HG02610 (cell line): ENCODE measurements at regions not wholly inside any gene's neighbourhood (a gene's known extent, or its start where the extent isn't known, plus 50 kb on each side); places are given as distances from the start of the nearest gene placed in this dataset.

Experiments used
- ATAC-seq: cut with Tn5 transposase; IDR thresholded peaks from one replicate; pipeline ENCODE4 v1.9.1; 2021; ENCODE audit warnings: mild to moderate bottlenecking, moderate library complexity; ENCODE audit not compliant: unreplicated experiment

GRCh38 chr12:97267594-97268202, 194.9 kb upstream of the RMST start:
- no peak for ATAC-seq

DNA sequence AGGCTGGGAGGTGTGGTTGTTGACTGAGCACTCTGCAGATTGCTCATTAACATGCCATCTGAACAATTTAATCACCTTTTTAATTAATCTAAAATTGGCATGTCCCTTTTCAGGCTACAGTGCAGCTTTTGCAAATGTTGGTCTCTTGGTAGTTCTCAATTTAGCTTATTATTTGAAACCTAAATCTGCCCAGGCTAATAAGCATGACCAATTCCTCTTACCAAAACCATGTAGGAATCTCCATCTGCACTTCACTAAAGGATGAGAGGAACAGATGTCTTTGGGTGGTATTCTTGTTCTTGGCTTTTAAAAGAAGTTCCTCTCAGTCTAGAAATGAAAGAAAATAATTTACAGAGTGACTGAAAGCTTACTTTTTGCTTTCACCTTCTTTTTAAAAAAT, 190.1 kb upstream of the RMST start:
- no peak for ATAC-seq

- no peak for ATAC-seq
These were observed 188.2 kb upstream of the RMST start for GRCh38 chr12:97274386-97274785.

- no peak for ATAC-seq
These were observed 187.3 kb upstream of the RMST start for GRCh38 chr12:97275256-97275655.

- no peak for ATAC-seq
These were observed 186.6 kb upstream of the RMST start for GRCh38 chr12:97275728-97276590.

GRCh38 chr12:97276661-97277429, 185.8 kb upstream of the RMST start:
- no peak for ATAC-seq

DNA sequence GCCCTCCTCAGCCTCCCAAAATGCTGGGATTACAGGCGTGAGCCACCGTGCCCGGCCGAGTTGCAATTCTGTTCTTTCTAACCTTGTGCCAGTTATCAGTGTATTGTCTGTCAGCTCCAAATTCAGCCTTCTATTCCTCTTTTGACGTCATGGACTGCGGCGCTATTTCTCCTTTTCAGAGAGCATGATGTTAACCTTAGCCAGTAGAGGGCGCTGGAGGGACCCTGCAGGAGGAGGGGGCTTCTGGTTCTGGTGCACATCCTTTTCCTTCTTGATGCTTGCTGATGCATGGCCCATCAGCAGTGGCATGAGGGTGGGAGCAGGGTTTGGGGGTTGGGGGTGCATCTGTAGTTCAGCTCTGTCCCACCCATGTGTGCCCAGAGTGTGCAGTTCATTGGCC, 179.3 kb upstream of the RMST start:
- ATAC-seq = no peak

GRCh38 chr12:97288531-97288930, 174.1 kb upstream of the RMST start:
- no peak for ATAC-seq

DNA sequence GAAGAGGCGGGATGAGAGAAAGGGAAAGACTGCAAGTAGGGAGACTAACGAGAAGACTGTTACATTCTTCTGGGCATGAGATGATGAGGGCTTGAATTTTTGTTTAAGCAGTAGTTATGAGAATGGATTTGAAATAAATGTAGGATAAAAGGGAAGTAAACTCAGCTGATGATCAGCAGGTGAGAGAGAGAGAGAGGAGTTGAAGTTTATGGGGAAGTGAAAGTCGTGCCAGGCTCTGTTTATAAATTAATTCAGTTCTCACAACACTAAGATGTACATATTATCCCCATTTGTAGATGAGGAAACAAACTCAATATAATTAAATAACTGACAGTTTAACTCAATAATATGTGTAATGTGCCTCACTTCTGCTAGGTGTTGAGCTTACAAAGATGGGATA, 170.0 kb upstream of the RMST start:
- ATAC-seq = no peak

DNA sequence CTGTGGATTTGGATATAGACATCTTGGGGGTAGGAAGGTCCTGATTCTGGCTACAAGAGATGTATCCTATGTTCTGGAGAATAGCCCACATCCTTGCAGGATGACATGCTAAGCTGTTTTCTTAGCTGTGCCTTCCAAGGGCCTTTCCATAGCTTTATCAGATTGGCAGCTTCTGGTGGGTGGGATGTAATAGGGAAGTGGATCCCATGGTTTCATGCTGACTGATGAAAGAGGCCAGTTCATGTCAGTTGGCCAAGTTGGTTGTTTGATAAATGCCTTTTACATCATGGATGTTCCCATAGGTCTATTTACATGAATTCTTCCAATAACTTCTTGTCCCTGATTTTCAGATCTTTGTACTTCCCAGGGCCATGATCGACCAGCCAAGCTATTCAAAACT, 169.1 kb upstream of the RMST start:
- no peak for ATAC-seq

GRCh38 chr12:97299847-97300246, 162.8 kb upstream of the RMST start:
- ATAC-seq = no peak

DNA sequence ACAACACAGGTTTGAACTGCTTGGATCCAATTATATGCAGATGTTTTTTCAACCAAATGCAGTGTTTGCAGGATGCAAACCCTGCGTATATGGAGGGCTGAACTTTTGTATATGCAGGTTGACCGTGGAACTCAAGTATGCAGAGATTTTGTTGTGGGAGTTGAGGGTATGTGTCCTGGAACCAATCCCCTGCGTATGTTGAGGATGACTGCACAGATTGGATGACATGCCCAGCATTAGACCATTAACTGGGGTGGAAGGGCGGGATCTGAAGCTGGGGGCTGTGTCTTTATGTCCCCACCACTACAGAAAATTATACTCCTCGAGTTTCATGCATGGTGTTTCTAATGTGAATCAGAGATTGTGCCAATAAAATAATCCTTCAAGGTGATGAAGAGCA, 162.2 kb upstream of the RMST start:
- ATAC-seq = no peak

DNA sequence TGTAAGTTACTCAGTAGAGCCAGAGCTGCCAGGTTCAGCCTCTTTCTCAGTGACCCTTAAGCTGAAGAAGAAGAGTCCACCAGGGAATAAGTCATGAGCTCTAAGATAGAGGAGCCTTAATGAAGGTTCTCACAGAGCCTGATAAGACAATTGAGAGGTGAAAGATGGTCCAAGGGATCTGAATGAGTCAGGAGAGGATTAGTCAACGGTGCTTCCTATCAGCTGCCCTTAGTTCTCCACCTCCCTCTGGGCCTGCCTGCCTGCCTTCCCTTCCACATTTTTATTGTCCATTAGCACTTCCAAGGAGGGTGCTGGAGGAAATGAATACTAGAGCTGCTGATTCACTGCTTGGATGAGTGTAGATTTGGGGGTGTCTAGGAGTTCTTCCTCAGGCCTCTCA, 161.7 kb upstream of the RMST start:
- ATAC-seq = no peak

- no peak for ATAC-seq
These were observed 161.0 kb upstream of the RMST start for GRCh38 chr12:97301576-97301975.

GRCh38 chr12:97305651-97306050, 157.0 kb upstream of the RMST start:
- no peak for ATAC-seq

- ATAC-seq = peak; percentile 98
These were observed 156.5 kb upstream of the RMST start for GRCh38 chr12:97306147-97306546.

- no peak for ATAC-seq
These were observed 153.9 kb upstream of the RMST start for GRCh38 chr12:97308576-97309198.

DNA sequence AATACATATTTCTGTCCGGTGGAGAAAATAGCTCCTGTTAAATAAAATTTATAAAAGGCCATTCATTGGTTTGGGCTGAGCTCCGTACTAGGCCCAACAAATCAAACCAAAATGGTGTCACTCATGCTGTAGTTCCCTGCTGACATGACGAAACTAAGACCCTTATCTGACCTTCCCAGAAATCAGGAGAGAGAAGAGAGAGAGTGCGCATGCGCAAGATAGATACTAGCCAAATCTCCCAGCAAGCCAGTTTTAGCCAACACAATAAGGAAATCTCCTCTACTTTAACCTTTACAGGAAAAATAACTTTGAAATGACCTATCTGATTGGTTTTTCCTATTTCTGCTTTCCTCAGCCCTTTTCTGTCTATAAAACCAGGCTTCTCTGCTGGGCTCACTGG, 152.7 kb upstream of the RMST start:
- ATAC-seq = no peak

DNA sequence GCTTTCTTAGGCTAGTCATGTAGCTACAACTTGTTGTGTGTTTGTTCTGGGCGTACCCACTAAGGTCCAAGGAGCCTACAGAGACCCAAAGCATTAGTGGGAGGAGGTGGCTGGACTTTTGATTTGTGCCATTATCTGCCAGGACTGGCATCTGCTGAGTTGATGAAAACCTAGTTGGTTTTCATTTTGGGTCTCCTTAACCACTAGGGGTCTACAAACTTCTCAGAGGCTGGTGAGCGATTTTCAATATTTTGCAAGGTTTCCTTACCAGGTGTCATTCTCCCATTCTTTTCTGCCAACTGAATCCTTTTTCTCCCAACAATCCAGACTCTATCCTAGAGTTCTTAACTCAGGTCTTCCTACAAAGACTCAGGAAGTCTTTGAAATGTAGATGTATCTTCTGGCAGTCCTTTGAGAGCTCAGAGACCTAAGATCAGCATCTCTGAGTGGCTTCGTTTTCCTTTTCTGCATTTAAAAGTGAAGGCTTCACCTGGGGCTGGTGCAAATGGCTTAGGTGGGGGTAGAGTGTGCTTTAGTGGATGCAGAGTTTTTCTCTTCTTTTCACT, 150.0 kb upstream of the RMST start:
- ATAC-seq = no peak

- ATAC-seq = no peak
These were observed 149.0 kb upstream of the RMST start for GRCh38 chr12:97313471-97314190.
